Fibroblast of pulmonary artery (primary cell): ENCODE measurements at regions not wholly inside any gene's neighbourhood (a gene's known extent, or its start where the extent isn't known, plus 50 kb on each side); places are given as distances from the start of the nearest gene placed in this dataset.

Source experiments
- DNase-seq: peaks from one replicate; pipeline ENCODE4 v3.0.0-alpha.2; 2010; ENCODE audit warnings: low read depth
- H3K4me3 ChIP-seq: replicated peaks from 2 replicates; pipeline ENCODE4 v1.5.1; 2011; ENCODE audit warnings: low read depth, mild to moderate bottlenecking, control low read depth, low read length, moderate library complexity
- CTCF ChIP-seq: IDR thresholded peaks from 2 replicates; pipeline ENCODE4 v1.5.1; 2011; ENCODE audit warnings: mild to moderate bottlenecking, control low read depth, low read length, inconsistent platforms; ENCODE audit errors: missing control alignments

- no peak for TF ChIP-seq CTCF
- no peak for DNase-seq
- H3K4me3 ChIP-seq, result no peak overlapping the region
Observed at GRCh38 chr1:88296642-88297041, 387.4 kb upstream of the PKN2 start.

- no peak for DNase-seq
- no peak overlapping the region for H3K4me3 ChIP-seq
- TF ChIP-seq CTCF, result no peak
Observed at GRCh38 chr1:88298506-88298905, 385.6 kb upstream of the PKN2 start.

GRCh38 chr1:88300752-88301263, 383.3 kb upstream of the PKN2 start:
- no peak for TF ChIP-seq CTCF
- DNase-seq, result no peak
- no peak overlapping the region for H3K4me3 ChIP-seq

GRCh38 chr1:88302843-88303486, 381.1 kb upstream of the PKN2 start:
- TF ChIP-seq CTCF, result peak; percentile 44
- no peak overlapping the region for H3K4me3 ChIP-seq
- peak; percentile 61 for DNase-seq

GRCh38 chr1:88311265-88311664, 372.8 kb upstream of the PKN2 start:
- H3K4me3 ChIP-seq, result no peak overlapping the region
- no peak for TF ChIP-seq CTCF
- DNase-seq, result no peak

- DNase-seq, result no peak
- no peak for TF ChIP-seq CTCF
- H3K4me3 ChIP-seq, result no peak overlapping the region
Observed at GRCh38 chr1:88311907-88312306, 372.2 kb upstream of the PKN2 start.

GRCh38 chr1:88317396-88317795, 366.7 kb upstream of the PKN2 start:
- H3K4me3 ChIP-seq, result no peak overlapping the region
- no peak for DNase-seq
- no peak for TF ChIP-seq CTCF
